ENCODE measurements at regions not wholly inside any gene's neighbourhood (a gene's known extent, or its start where the extent isn't known, plus 50 kb on each side); places are given as distances from the start of the nearest gene placed in this dataset.
"Not testable (repeated sequence)": the region's sequence is repeated elsewhere in the genome, so short reads cannot be mapped to it uniquely, and the experiment has no call there.

GRCh38 chr11:25649220-25649619 is 682.7 kb upstream of the ANO3 start:
- in situ Hi-C loops (cut with HindIII; ENCODE audit: low pct_unique_long_range_greater_than_20kb, low sequenced_read_pairs) = not testable (repeated sequence)

DNA sequence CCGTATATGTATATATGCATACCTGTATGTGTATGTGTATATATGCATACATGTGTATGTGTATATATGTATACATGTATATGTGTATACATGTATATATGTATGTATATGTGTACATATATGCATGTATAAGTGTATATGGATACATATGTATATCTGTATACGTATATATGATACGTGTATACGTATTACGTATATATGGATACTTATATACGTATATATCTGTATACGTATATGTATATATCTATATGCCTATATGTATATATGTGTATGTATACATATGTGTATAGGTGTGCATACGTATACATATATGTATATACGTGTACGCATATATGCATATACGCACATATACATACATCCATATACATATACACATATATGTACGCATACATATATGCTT is 681.6 kb upstream of the ANO3 start:
- no TSS peak for BruUV-seq (replicated peaks)
- no peak for TF ChIP-seq POLR2AphosphoS5 (IDR thresholded peaks at IDR 0.05; ENCODE audit: low read depth, low read length)
- no peak for TF ChIP-seq SIN3A (IDR thresholded peaks at IDR 0.05; ENCODE audit: borderline replicate concordance, insufficient read depth, low read depth, low read length)
- TF ChIP-seq TCF7L2 (IDR thresholded peaks at IDR 0.05; ENCODE audit: low read depth, low read length) = no peak
- TF ChIP-seq, protein P1, sequence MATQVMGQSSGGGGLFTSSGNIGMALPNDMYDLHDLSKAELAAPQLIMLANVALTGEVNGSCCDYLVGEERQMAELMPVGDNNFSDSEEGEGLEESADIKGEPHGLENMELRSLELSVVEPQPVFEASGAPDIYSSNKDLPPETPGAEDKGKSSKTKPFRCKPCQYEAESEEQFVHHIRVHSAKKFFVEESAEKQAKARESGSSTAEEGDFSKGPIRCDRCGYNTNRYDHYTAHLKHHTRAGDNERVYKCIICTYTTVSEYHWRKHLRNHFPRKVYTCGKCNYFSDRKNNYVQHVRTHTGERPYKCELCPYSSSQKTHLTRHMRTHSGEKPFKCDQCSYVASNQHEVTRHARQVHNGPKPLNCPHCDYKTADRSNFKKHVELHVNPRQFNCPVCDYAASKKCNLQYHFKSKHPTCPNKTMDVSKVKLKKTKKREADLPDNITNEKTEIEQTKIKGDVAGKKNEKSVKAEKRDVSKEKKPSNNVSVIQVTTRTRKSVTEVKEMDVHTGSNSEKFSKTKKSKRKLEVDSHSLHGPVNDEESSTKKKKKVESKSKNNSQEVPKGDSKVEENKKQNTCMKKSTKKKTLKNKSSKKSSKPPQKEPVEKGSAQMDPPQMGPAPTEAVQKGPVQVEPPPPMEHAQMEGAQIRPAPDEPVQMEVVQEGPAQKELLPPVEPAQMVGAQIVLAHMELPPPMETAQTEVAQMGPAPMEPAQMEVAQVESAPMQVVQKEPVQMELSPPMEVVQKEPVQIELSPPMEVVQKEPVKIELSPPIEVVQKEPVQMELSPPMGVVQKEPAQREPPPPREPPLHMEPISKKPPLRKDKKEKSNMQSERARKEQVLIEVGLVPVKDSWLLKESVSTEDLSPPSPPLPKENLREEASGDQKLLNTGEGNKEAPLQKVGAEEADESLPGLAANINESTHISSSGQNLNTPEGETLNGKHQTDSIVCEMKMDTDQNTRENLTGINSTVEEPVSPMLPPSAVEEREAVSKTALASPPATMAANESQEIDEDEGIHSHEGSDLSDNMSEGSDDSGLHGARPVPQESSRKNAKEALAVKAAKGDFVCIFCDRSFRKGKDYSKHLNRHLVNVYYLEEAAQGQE (IDR thresholded peaks at IDR 0.05; ENCODE audit: insufficient read depth in 1 of 2, low read depth in 2 of 2, low read length in 1 of 2) = no peak
- no peak for TF ChIP-seq CTCF (IDR thresholded peaks at IDR 0.05)
- intact Hi-C loops (cut with micrococcal nuclease; ENCODE audit: unreplicated experiment) = no loop called here
- H3K4me3 ChIP-seq (ENCODE audit: low read depth in 2 of 2, low read length in 2 of 2) = no peak overlapping the region
- POLR2A ChIA-PET = no interaction called here
- in situ Hi-C loops (cut with HindIII; ENCODE audit: low pct_unique_long_range_greater_than_20kb, low sequenced_read_pairs) = no loop called here
- H3K9me3 ChIP-seq (ENCODE audit: control insufficient read depth, insufficient read depth, low read depth, low read length) = peaks cover 9% of the 10 kb centered on the region; the same call in 1 of the 2 replicates
- DNase-seq (ENCODE audit: low read depth, low spot score) = no peak
- CTCF ChIA-PET = no interaction called here
- H3K36me3 ChIP-seq (ENCODE audit: control insufficient read depth, insufficient read depth, low read length) = no peaks in the 10 kb centered on the region
- no peak for ATAC-seq
- H3K27ac ChIP-seq (ENCODE audit: low read length) = no peak overlapping the region
- H3K27me3 ChIP-seq (ENCODE audit: control insufficient read depth, insufficient read depth, low read length) = no peaks in the 10 kb centered on the region
- no peaks in the 10 kb centered on the region for H3K4me1 ChIP-seq (ENCODE audit: control insufficient read depth, insufficient read depth, low read length)

More at GRCh38 chr11:25649220-25649619, 682.7 kb upstream of the ANO3 start:
- CTCF ChIA-PET; POLR2A ChIA-PET; H3K4me1 ChIP-seq (ENCODE audit: control insufficient read depth, insufficient read depth, low read length); intact Hi-C loops (cut with micrococcal nuclease; ENCODE audit: unreplicated experiment); BruUV-seq (replicated peaks); H3K27ac ChIP-seq (ENCODE audit: low read length); H3K9me3 ChIP-seq (ENCODE audit: control insufficient read depth, insufficient read depth, low read depth, low read length); H3K27me3 ChIP-seq (ENCODE audit: control insufficient read depth, insufficient read depth, low read length); H3K36me3 ChIP-seq (ENCODE audit: control insufficient read depth, insufficient read depth, low read length); DNase-seq (ENCODE audit: low read depth, low spot score); ATAC-seq; H3K4me3 ChIP-seq (ENCODE audit: low read depth in 2 of 2, low read length in 2 of 2): not testable (repeated sequence)

DNA sequence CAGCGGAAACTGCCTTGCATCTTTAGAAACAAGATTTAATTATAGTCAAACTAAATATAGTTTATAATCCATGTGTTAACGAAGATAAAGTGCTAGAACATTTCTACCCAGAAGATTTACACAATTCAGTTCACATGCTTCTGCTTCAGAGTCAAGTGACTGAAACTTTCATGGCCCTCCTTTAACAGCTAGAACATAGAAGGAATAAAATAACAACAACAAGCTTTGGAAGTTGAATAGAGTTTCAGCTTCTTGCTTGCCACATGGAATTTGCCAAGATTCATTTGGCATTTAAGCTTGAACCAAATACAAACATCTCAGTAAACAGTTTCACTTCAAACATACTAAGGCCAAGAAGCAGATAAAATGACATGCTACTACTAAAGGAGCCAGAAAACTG is 676.3 kb upstream of the ANO3 start:
- intact Hi-C loops (cut with micrococcal nuclease; ENCODE audit: unreplicated experiment) = no loop called here
- CTCF ChIA-PET = no interaction called here

More for the DNA sequence above, 676.3 kb upstream of the ANO3 start:
- in situ Hi-C loops (cut with HindIII; ENCODE audit: low pct_unique_long_range_greater_than_20kb, low sequenced_read_pairs) = no loop called here
- ATAC-seq (no peak), DNase-seq (ENCODE audit: low read depth, low spot score) (no peak)
- BruUV-seq (replicated peaks) = no TSS peak
- Histone ChIP-seq H3K9me3 (ENCODE audit: control insufficient read depth, insufficient read depth, low read depth, low read length) (0 out of 2 replicates have a peak, but pooled peaks cover 4% of the 10 kb centered on the region), H3K27ac (ENCODE audit: low read length) (no peak overlapping the region), H3K36me3 (ENCODE audit: control insufficient read depth, insufficient read depth, low read length) (no peaks in the 10 kb centered on the region), H3K4me3 (ENCODE audit: low read depth in 2 of 2, low read length in 2 of 2) (no peak overlapping the region), H3K4me1 (ENCODE audit: control insufficient read depth, insufficient read depth, low read length) (no peaks in the 10 kb centered on the region), H3K27me3 (ENCODE audit: control insufficient read depth, insufficient read depth, low read length) (no peaks in the 10 kb centered on the region)
- POLR2A ChIA-PET = no interaction called here
- TF ChIP-seq CTCF (IDR thresholded peaks at IDR 0.05) (no peak), TCF7L2 (IDR thresholded peaks at IDR 0.05; ENCODE audit: low read depth, low read length) (no peak), SIN3A (IDR thresholded peaks at IDR 0.05; ENCODE audit: borderline replicate concordance, insufficient read depth, low read depth, low read length) (no peak), POLR2AphosphoS5 (IDR thresholded peaks at IDR 0.05; ENCODE audit: low read depth, low read length) (no peak)
